ENCODE measurements at regions not wholly inside any gene's neighbourhood (a gene's known extent, or its start where the extent isn't known, plus 50 kb on each side); places are given as distances from the start of the nearest gene placed in this dataset.

DNA sequence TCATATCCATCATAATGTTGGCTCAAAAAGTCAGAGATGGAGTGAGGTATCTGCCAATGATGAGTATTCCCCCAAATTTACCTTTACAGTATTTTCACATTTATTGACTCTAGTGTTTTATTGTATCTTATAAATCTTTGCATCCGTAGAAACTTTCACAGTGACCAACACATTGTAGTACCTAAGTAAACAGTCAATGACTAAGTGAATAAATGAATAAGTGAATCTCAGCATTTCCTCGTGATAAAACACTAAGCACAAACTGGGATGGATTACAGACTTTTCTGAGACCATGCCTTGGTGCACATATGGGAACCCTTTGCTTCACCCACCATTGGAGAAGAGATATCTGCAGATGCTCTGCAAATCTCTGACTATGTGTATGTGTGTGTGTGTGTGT, 429.9 kb downstream of the NR4A2 start:
- TF ChIP-seq, protein P1, sequence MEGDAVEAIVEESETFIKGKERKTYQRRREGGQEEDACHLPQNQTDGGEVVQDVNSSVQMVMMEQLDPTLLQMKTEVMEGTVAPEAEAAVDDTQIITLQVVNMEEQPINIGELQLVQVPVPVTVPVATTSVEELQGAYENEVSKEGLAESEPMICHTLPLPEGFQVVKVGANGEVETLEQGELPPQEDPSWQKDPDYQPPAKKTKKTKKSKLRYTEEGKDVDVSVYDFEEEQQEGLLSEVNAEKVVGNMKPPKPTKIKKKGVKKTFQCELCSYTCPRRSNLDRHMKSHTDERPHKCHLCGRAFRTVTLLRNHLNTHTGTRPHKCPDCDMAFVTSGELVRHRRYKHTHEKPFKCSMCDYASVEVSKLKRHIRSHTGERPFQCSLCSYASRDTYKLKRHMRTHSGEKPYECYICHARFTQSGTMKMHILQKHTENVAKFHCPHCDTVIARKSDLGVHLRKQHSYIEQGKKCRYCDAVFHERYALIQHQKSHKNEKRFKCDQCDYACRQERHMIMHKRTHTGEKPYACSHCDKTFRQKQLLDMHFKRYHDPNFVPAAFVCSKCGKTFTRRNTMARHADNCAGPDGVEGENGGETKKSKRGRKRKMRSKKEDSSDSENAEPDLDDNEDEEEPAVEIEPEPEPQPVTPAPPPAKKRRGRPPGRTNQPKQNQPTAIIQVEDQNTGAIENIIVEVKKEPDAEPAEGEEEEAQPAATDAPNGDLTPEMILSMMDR (IDR thresholded peaks at IDR 0.05): no peak
- no peak for TF ChIP-seq POLR2A (IDR thresholded peaks at IDR 0.05)

Data from heart left ventricle (tissue), 13 donors.